Stimulated activated CD8-positive, alpha-beta memory T cell treated with anti-CD3 and anti-CD28 coated beads, Interleukin-4, amount 100 ng/mL, for 1 hour (primary cell): ENCODE measurements at regions not wholly inside any gene's neighbourhood (a gene's known extent, or its start where the extent isn't known, plus 50 kb on each side); places are given as distances from the start of the nearest gene placed in this dataset.
"Not testable (repeated sequence)": the region's sequence is repeated elsewhere in the genome, so short reads cannot be mapped to it uniquely, and the experiment has no call there.

Experiments used
- DNase-seq, 2 donors: peaks; one replicate each; pipeline ENCODE4 v3.0.0-alpha.2; 2020; ENCODE audit warnings: low read depth in 2 of 2, low spot score in 1 of 2

GRCh38 chr15:58322253-58322652 lies 109.5 kb upstream of the LIPC start:
- no peak for DNase-seq

- DNase-seq: not testable (repeated sequence)
Observed at GRCh38 chr15:58323321-58323720, 108.5 kb upstream of the LIPC start.

GRCh38 chr15:58324533-58324932 lies 107.3 kb upstream of the LIPC start:
- no peak for DNase-seq

DNA sequence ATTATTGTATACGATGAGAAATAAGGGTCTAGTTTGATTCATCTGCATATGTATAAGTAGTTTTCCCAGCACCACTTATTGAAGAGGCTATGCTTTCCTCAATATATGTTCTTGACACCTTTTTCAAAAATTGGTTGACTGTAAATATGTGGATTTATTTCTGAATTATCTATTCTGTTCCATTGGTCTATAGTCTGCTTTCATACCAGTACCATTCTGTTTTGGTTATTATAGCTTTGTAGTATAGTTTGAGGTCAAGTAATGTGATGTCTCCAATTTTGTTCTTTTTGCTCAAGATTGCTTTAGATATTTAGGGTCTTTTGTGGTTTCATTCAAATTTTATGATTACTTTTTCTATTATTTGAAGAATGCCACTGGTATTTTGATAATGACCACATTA lies 103.8 kb upstream of the LIPC start:
- no peak for DNase-seq

- DNase-seq: no peak
Observed at GRCh38 chr15:58329211-58329610, 102.6 kb upstream of the LIPC start.

- no peak for DNase-seq
Observed at GRCh38 chr15:58329781-58330671, 101.8 kb upstream of the LIPC start.

- no peak for DNase-seq
Observed at GRCh38 chr15:58330741-58331559, 100.8 kb upstream of the LIPC start.

GRCh38 chr15:58331560-58331912 lies 100.3 kb upstream of the LIPC start:
- no peak for DNase-seq

DNA sequence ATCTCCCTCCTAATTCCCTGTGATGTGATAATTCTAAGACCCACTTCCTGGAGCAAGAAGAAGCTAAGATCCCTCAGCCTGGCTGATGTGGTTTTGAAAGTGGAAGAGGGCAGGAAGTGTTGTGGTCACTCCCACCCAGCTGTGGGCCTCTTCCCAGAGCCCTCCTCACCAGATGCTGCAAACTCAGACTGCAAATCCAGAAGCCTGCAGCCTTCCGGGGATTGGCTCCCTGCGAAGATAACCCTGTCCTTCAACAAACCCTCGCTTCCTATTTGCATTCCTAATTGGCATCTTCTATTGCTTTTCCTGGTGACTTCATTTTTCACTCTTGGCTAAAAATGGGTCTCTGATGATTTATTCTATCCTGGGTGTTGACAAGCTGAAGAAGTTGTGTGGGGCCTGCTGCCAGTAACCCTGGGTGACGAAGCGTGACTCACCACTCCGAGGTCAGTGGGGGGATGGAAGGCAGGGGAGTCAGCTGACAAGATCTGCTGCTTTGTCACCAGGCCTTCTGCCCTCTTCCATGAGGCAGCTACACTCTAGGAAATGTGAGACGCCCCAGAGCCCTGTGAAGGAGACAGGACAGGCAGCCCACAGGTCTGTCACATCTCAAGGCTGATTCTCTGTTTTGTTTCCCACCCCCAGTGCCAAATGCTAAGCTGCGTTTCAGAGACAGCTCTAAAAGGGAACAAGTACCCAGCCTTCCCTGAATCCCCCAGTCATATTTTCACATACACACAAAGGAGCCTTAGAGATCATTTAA lies 99.7 kb upstream of the LIPC start:
- DNase-seq: peak; percentile 72 to 75

DNA sequence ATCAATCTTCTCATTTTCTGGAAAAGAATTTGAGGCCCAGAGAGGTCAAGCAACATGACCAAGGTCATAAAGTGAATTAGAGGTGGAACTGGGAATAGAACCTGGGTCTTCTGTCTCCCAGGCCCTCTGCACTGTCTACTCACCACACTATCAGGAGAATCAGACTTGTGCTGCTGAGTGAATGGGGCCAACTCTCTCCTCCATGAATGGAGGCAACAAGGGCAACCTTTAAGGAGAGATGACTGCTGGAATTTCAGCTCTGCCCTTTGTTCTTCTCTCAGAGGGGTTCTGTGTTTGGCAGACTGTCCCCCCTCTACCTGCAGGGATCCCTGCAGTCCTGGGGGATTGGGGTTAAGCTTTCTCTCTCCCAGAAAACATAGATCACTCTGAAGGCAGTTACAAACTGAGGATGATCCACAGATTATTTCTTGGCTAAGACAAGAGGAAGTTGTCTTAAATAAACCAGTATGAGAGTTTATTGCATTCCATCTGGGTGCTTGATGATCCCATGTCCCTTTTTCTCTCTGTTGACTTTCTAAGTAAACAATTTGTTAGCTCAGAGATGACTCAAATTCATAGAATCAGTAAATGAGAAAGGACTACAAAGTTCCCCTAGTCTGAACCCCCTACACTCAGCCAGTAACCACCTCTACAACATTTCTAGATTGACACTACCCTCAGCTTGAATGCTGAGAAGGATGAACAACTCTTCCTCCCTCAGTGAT lies 99.0 kb upstream of the LIPC start:
- no peak for DNase-seq

DNA sequence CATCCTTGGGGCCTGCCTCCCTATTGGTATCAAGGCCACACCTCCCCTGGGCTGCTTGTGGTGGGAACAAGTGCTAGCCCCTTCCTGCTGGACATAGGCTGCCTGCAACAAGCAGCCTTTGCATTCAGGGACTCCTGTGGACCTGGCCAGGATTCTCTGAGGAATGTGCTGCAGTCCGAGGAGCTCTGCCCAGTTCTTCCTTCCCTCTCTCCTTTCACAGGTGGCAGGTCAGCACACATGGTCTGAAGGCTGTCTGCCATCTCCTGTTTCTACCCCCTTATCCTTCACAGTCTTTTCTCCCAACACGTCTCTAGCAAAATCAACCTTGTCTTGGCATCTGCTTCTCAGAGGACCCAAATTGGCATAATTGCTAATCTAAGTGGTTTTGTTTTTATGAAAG lies 97.0 kb upstream of the LIPC start:
- DNase-seq: no peak

DNA sequence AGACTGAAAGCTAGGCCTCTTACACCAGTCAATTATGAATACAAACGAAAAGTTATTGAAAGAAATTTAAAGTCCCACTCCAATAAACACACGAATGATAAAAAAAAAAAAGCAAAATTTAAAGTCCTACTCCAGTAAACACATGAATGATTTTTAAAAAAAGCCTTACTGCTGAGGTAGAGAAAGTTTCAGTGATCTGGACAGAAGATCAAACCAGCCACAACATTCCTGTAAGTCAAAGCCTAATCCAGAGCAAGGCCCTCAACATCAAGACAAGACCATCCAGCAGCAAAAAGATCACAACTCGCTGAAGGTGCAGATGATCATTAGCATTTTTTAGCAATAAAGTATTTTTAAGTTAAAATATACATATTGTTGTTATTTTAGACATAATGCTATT lies 95.6 kb upstream of the LIPC start:
- DNase-seq: no peak

- DNase-seq: no peak
Observed at GRCh38 chr15:58340176-58340575, 91.6 kb upstream of the LIPC start.

- DNase-seq: no peak
Observed at GRCh38 chr15:58342508-58342907, 89.3 kb upstream of the LIPC start.

DNA sequence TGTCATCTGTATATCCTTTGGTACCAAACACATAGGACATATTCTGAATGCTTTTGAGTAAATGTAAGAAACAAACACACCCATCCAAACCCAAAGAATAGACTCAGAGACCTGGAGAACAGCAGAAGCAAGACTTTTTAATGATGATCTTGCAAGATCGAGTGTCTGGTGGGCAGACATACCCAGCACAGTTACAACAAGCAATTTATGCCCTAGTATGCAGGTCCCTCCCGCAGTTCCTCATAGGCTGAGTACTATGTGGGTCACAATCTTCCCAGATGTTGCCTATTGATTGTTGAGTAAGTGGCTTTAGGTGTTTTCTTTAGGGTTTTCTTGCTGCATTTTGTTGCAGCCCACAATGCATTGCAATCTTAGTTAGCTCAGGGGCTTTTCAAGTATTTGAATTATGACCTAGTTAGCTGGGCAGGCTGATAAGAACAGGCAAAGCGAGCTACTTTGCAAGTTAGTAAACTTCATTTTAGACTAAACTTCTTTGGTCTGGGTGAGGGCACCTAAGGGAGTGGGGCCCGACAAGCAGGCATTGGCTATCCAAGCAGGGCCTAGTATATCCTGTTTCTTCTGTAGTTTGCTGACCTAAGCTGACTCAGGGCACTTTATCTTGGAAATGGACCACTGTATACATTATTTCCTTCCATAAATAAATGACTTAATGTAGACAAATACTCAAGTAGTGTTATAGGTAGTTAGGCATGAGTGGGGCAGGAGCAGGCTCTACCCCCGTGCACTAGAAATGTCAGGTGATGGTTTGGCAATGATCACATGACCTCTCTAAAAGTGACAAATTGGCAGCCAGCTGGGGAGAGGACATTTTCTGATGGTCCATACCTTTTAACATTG lies 87.3 kb upstream of the LIPC start:
- no peak for DNase-seq

- DNase-seq: no peak
Observed at GRCh38 chr15:58346361-58346760, 85.4 kb upstream of the LIPC start.

GRCh38 chr15:58348095-58348812 lies 83.5 kb upstream of the LIPC start:
- DNase-seq: no peak

DNA sequence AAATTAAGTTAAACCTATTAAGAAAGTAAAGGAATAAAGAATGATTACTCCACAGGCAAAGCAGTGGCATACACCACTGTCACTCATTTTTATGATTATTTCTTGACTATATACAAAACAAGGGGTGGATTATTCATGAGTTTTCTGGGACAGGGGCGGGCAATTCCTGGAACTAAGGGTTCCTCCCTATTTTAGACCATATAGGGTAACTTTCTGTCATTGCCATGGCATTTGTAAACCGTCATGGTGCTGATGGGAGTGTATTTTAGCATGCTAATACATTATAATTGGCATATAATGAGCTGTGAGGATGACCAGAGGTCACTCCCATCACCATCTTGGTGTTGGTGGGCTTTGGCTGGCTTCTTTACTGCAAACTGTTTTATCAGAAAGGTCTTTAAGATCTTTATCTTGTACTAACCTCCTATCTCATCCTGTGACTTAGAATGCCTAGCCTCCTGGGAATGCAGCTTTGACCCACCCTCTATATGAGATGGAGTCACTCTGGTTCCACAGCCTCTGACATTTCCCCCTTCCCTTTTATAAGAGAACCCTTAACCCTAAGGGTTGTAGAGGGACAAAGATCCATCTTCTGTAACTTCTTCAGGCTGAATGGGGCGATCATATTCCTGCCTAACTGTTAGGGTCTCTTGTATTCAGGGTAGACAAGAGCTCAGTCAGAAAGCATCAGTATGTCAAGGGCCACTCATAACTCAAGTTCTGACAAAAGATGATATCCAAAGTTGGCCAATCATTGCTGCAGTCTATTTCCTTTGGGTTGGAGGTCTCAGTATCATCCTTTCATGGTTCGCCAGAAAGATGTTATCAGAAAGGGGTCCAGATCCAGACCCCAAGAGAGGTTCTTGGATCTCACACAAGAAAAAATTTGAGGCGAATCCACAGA lies 79.5 kb upstream of the LIPC start:
- no peak for DNase-seq
